Natural killer cell (primary cell): ENCODE measurements at regions not wholly inside any gene's neighbourhood (a gene's known extent, or its start where the extent isn't known, plus 50 kb on each side); places are given as distances from the start of the nearest gene placed in this dataset.

ENCODE experiments used
- ATAC-seq, 3 donors: fragments of 150-1000 bp in 2 of 3; fragments of 200-7000 bp in 1 of 3; cut with Tn5 transposase; 1 replicate in 1 of 3; 2 replicates in 2 of 3; pipeline ENCODE4 v1.10.0; 2021; ENCODE audit warnings: mild to moderate bottlenecking in 2 of 3, moderate library complexity in 2 of 3
- DNase-seq, 2 donors: peaks; one replicate each; pipeline versions ENCODE4 v3.0.0 to v3.0.0-alpha.2; 2013 to 2021; ENCODE audit warnings: mixed read lengths in 1 of 2
- H3K27ac ChIP-seq: one replicate; pipeline ENCODE4 v1.5.1; 2013; ENCODE audit warnings: mild to moderate bottlenecking, low read length
- H3K27me3 ChIP-seq: one replicate; pipeline ENCODE4 v1.6.1; 2013; ENCODE audit warnings: low read length; ENCODE audit not compliant: control insufficient read depth, insufficient read depth
- H3K36me3 ChIP-seq: one replicate; pipeline ENCODE4 v1.6.1; 2013; ENCODE audit warnings: low read length; ENCODE audit not compliant: control insufficient read depth, insufficient read depth
- H3K4me1 ChIP-seq: one replicate; pipeline ENCODE4 v1.6.1; 2013; ENCODE audit warnings: low read length; ENCODE audit not compliant: control insufficient read depth, insufficient read depth
- H3K4me3 ChIP-seq: one replicate; pipeline ENCODE4 v1.5.1; 2013; ENCODE audit warnings: low read length
- H3K9me3 ChIP-seq: one replicate; pipeline ENCODE4 v1.6.1; 2013; ENCODE audit warnings: low read length; ENCODE audit not compliant: control insufficient read depth, insufficient read depth
- H3K27ac Mint-ChIP-seq, 2 donors: one replicate each; pipeline ENCODE4 v1.8.0; 2022; ENCODE audit warnings: mild to moderate bottlenecking in 2 of 2, mixed read lengths in 2 of 2, moderate library complexity in 1 of 2
- H3K27me3 Mint-ChIP-seq, 2 donors: one replicate each; pipeline ENCODE4 v1.8.0; 2022; ENCODE audit warnings: low read depth in 2 of 2, mixed read lengths in 2 of 2
- H3K36me3 Mint-ChIP-seq: one replicate; pipeline ENCODE4 v1.8.0; 2022; ENCODE audit warnings: mixed read lengths
- H3K4me1 Mint-ChIP-seq, 2 donors: one replicate each; pipeline ENCODE4 v1.8.0; 2022; ENCODE audit warnings: mixed read lengths in 2 of 2
- H3K4me3 Mint-ChIP-seq: one replicate; pipeline ENCODE4 v1.8.0; 2022; ENCODE audit warnings: mild to moderate bottlenecking, moderate library complexity, mixed read lengths
- H3K9me3 Mint-ChIP-seq, 2 donors: one replicate each; pipeline ENCODE4 v1.8.0; 2022; ENCODE audit warnings: mixed read lengths in 2 of 2
- CTCF ChIP-seq: fragments of 200-600 bp; IDR thresholded peaks from one replicate; pipeline ENCODE4 v1.8.0; 2022; ENCODE audit warnings: antibody characterized with exemption
- WGBS: methylation state at CpG from one replicate; pipeline ENCODE4 v1.1.7; 2013; ENCODE audit warnings: missing lambda C conversion rate; ENCODE audit not compliant: insufficient coverage; 5-methylcytosine and 5-hydroxymethylcytosine counted together
- intact Hi-C: fragments of 100-400 bp; cut with micrococcal nuclease; formaldehyde crosslinking; loops from one replicate; pipeline ENCODE4 v1.14.2; 2022

- Mint-ChIP-seq H3K36me3 (no peaks in the 10 kb centered on the region), H3K4me3 (no peak overlapping the region), H3K9me3 (no peaks in the 10 kb centered on the region), H3K27me3 (no peaks in the 10 kb centered on the region), H3K27ac (no peak overlapping the region), H3K4me1 (no peaks in the 10 kb centered on the region)
- DNase-seq, result no peak
- H3K36me3 ChIP-seq, result no peaks in the 10 kb centered on the region
- intact Hi-C loops, result no loop called here
- no peaks in the 10 kb centered on the region for H3K27me3 ChIP-seq
- H3K4me3 ChIP-seq, result no peak overlapping the region
- H3K27ac ChIP-seq, result no peak overlapping the region
- no peak for ATAC-seq
- H3K9me3 ChIP-seq, result no peaks in the 10 kb centered on the region
- no peaks in the 10 kb centered on the region for H3K4me1 ChIP-seq
- WGBS, result 87% methylated on average over 8 of the region's 8 CpGs
- no peak for TF ChIP-seq CTCF
These were observed 156.8 kb downstream of the GLI2 start for GRCh38 chr2:120892271-120892966.

- Histone ChIP-seq H3K9me3 (no peaks in the 10 kb centered on the region), H3K36me3 (no peaks in the 10 kb centered on the region), H3K4me3 (no peak overlapping the region), H3K27ac (no peak overlapping the region), H3K27me3 (no peaks in the 10 kb centered on the region), H3K4me1 (no peaks in the 10 kb centered on the region)
- no peak for DNase-seq
- Mint-ChIP-seq H3K4me1 (no peaks in the 10 kb centered on the region), H3K27ac (no peak overlapping the region), H3K9me3 (no peaks in the 10 kb centered on the region), H3K4me3 (no peak overlapping the region), H3K36me3 (no peaks in the 10 kb centered on the region), H3K27me3 (no peaks in the 10 kb centered on the region)
- 89% methylated on average over 9 of the region's 11 CpGs for WGBS
- intact Hi-C loops, result no loop called here
- no peak for TF ChIP-seq CTCF
- no peak for ATAC-seq
These were observed 157.4 kb downstream of the GLI2 start for GRCh38 chr2:120892967-120893667.

- ATAC-seq, result no peak
- Mint-ChIP-seq H3K36me3 (no peaks in the 10 kb centered on the region), H3K27me3 (no peaks in the 10 kb centered on the region), H3K9me3 (no peaks in the 10 kb centered on the region), H3K4me3 (no peak overlapping the region), H3K4me1 (no peaks in the 10 kb centered on the region), H3K27ac (no peak overlapping the region)
- Histone ChIP-seq H3K27me3 (no peaks in the 10 kb centered on the region), H3K36me3 (no peaks in the 10 kb centered on the region), H3K4me3 (no peak overlapping the region), H3K4me1 (no peaks in the 10 kb centered on the region), H3K27ac (no peak overlapping the region), H3K9me3 (no peaks in the 10 kb centered on the region)
- WGBS, result 88% methylated on average over 18 of the region's 18 CpGs
- DNase-seq, result no peak
- no peak for TF ChIP-seq CTCF
- intact Hi-C loops, result no loop called here
These were observed 158.3 kb downstream of the GLI2 start for GRCh38 chr2:120893811-120894584.
